ENCODE measurements at regions not wholly inside any gene's neighbourhood (a gene's known extent, or its start where the extent isn't known, plus 50 kb on each side); places are given as distances from the start of the nearest gene placed in this dataset.
"Not testable (repeated sequence)": the region's sequence is repeated elsewhere in the genome, so short reads cannot be mapped to it uniquely, and the experiment has no call there.

- no peaks in the 10 kb centered on the region for H3K79me2 ChIP-seq (ENCODE audit: insufficient read depth, low read length)
- TF ChIP-seq CTCF (IDR thresholded peaks at IDR 0.05; ENCODE audit: insufficient read depth, low read length, poor library complexity, severe bottlenecking) (no peak), EZH2phosphoT487 (conservative IDR thresholded peaks at IDR 0.05; ENCODE audit: low read length) (no peak)
- H3F3A ChIP-seq (ENCODE audit: insufficient read depth): no peaks in the 10 kb centered on the region
- no peak overlapping the region for H3K9ac ChIP-seq (ENCODE audit: low read length)
- H4K20me1 ChIP-seq (ENCODE audit: low read depth, low read length): no peaks in the 10 kb centered on the region
- H3K27ac ChIP-seq (ENCODE audit: low read depth, low read length): no peak overlapping the region
- H3K4me3 ChIP-seq (ENCODE audit: insufficient read depth, low read length, poor library complexity, severe bottlenecking): no peak overlapping the region
- no peaks in the 10 kb centered on the region for H3K9me3 ChIP-seq (ENCODE audit: insufficient read depth, low read length)
- H3K36me3 ChIP-seq (ENCODE audit: low read length): no peaks in the 10 kb centered on the region
- H2AFZ ChIP-seq (ENCODE audit: low read depth, low read length, severe bottlenecking): no peak overlapping the region
- H3K27me3 ChIP-seq (ENCODE audit: low read length): no peaks in the 10 kb centered on the region
- 0 out of 2 replicates have a peak, but pooled peaks cover 4% of the 10 kb centered on the region for H3K9me2 ChIP-seq (replicated peaks; ENCODE audit: insufficient read depth, low read length)
- no peak overlapping the region for H3K4me2 ChIP-seq (ENCODE audit: low read depth, low read length, poor library complexity, severe bottlenecking)
Measured at GRCh38 chr20:6341491-6341890, 218.7 kb upstream of the FERMT1 start.

- H3K4me3 ChIP-seq (ENCODE audit: insufficient read depth, low read length, poor library complexity, severe bottlenecking): no peak overlapping the region
- TF ChIP-seq CTCF (IDR thresholded peaks at IDR 0.05; ENCODE audit: insufficient read depth, low read length, poor library complexity, severe bottlenecking): no peak
- no peak for TF ChIP-seq EZH2phosphoT487 (conservative IDR thresholded peaks at IDR 0.05; ENCODE audit: low read length)
- H3K9me2 ChIP-seq (replicated peaks; ENCODE audit: insufficient read depth, low read length): 0 out of 2 replicates have a peak, but pooled peaks cover 4% of the 10 kb centered on the region
- H4K20me1 ChIP-seq (ENCODE audit: low read depth, low read length): peaks cover 4% of the 10 kb centered on the region; the same call in 1 of the 2 replicates
- H3K79me2 ChIP-seq (ENCODE audit: insufficient read depth, low read length): no peaks in the 10 kb centered on the region
- no peak overlapping the region for H3K27ac ChIP-seq (ENCODE audit: low read depth, low read length)
- no peak overlapping the region for H3K4me2 ChIP-seq (ENCODE audit: low read depth, low read length, poor library complexity, severe bottlenecking)
- H2AFZ ChIP-seq (ENCODE audit: low read depth, low read length, severe bottlenecking): no peak overlapping the region
- H3K9ac ChIP-seq (ENCODE audit: low read length): no peak overlapping the region
- no peaks in the 10 kb centered on the region for H3K9me3 ChIP-seq (ENCODE audit: insufficient read depth, low read length)
- no peaks in the 10 kb centered on the region for H3K27me3 ChIP-seq (ENCODE audit: low read length)
- no peaks in the 10 kb centered on the region for H3F3A ChIP-seq (ENCODE audit: insufficient read depth)
- H3K36me3 ChIP-seq (ENCODE audit: low read length): no peaks in the 10 kb centered on the region
Measured at GRCh38 chr20:6339176-6339575, 216.3 kb upstream of the FERMT1 start.

GRCh38 chr20:6333110-6333509 lies 210.3 kb upstream of the FERMT1 start:
- Histone ChIP-seq H3K27ac (ENCODE audit: low read depth, low read length) (no peak overlapping the region), H3K9ac (ENCODE audit: low read length) (no peak overlapping the region), H3K36me3 (ENCODE audit: low read length) (no peaks in the 10 kb centered on the region), H3K79me2 (ENCODE audit: insufficient read depth, low read length) (no peaks in the 10 kb centered on the region), H3K4me2 (ENCODE audit: low read depth, low read length, poor library complexity, severe bottlenecking) (no peak overlapping the region), H3K9me3 (ENCODE audit: insufficient read depth, low read length) (no peaks in the 10 kb centered on the region), H3F3A (ENCODE audit: insufficient read depth) (no peaks in the 10 kb centered on the region), H4K20me1 (ENCODE audit: low read depth, low read length) (peaks cover 4% of the 10 kb centered on the region; the same call in 1 of the 2 replicates), H3K9me2 (replicated peaks; ENCODE audit: insufficient read depth, low read length) (no peaks in the 10 kb centered on the region), H3K27me3 (ENCODE audit: low read length) (no peaks in the 10 kb centered on the region), H2AFZ (ENCODE audit: low read depth, low read length, severe bottlenecking) (no peak overlapping the region), H3K4me3 (ENCODE audit: insufficient read depth, low read length, poor library complexity, severe bottlenecking) (no peak overlapping the region)
- TF ChIP-seq EZH2phosphoT487 (conservative IDR thresholded peaks at IDR 0.05; ENCODE audit: low read length) (no peak), CTCF (IDR thresholded peaks at IDR 0.05; ENCODE audit: insufficient read depth, low read length, poor library complexity, severe bottlenecking) (no peak)

GRCh38 chr20:6321235-6321634 lies 198.4 kb upstream of the FERMT1 start:
- not testable (repeated sequence) for H3K4me3 ChIP-seq (ENCODE audit: insufficient read depth, low read length, poor library complexity, severe bottlenecking); H3K27me3 ChIP-seq (ENCODE audit: low read length); H3K4me2 ChIP-seq (ENCODE audit: low read depth, low read length, poor library complexity, severe bottlenecking); H3K9me3 ChIP-seq (ENCODE audit: insufficient read depth, low read length); H3K9ac ChIP-seq (ENCODE audit: low read length); H4K20me1 ChIP-seq (ENCODE audit: low read depth, low read length); H3K27ac ChIP-seq (ENCODE audit: low read depth, low read length); H3K79me2 ChIP-seq (ENCODE audit: insufficient read depth, low read length); H3K36me3 ChIP-seq (ENCODE audit: low read length); H3K9me2 ChIP-seq (replicated peaks; ENCODE audit: insufficient read depth, low read length); H3F3A ChIP-seq (ENCODE audit: insufficient read depth); H2AFZ ChIP-seq (ENCODE audit: low read depth, low read length, severe bottlenecking)

Data from SU-DHL-6 (cell line).